GM12878 (cell line): ENCODE measurements at regions not wholly inside any gene's neighbourhood (a gene's known extent, or its start where the extent isn't known, plus 50 kb on each side); places are given as distances from the start of the nearest gene placed in this dataset.

Experiments
- ATAC-seq: fragments of 200-7000 bp; cut with Tn5 transposase; 3 replicates; pipeline ENCODE4 v1.9.1; 2020; ENCODE audit warnings: mild to moderate bottlenecking, moderate library complexity
- BruUV-seq: library from RNA; stranded (reverse); fragments of 400-500 nt; replicated peaks from 2 replicates; lab custom pipeline; 2021; lab: Mats Ljungman, UMichigan
- CTCF ChIA-PET: fragments of 300-600 bp; sonication (Branson Sonifier 250); formaldehyde crosslinking; extraction: SDS; loops from one replicate; lab custom pipeline; 2021; ENCODE audit warnings: inconsistent platforms; lab: Yijun Ruan, JAX
- POLR2A ChIA-PET: fragments of 350-600 bp; formaldehyde crosslinking; extraction: SDS; loops from one replicate; lab custom pipeline; 2021; ENCODE audit warnings: inconsistent platforms; lab: Charles Lee
- RAD21 ChIA-PET: fragments of 300-600 bp; sonication (Branson Sonifier 250); formaldehyde crosslinking; loops from one replicate; lab custom pipeline; 2023; ENCODE audit warnings: antibody characterized with exemption; ENCODE audit not compliant: unreplicated experiment; lab: Charles Lee
- SMC1A ChIA-PET: fragments of 300-600 bp; sonication (Branson Sonifier 250); formaldehyde crosslinking; loops from one replicate; lab custom pipeline; 2023; ENCODE audit not compliant: unreplicated experiment, uncharacterized antibody; lab: Charles Lee
- DNase-seq: peaks from one replicate; pipeline ENCODE4 v3.0.0-alpha.2; 2011; ENCODE audit warnings: low read depth, low spot score
- FAIRE-seq: peaks from 3 replicates; lab custom pipeline; 2011; peaks lifted over from hg19 to GRCh38; lab: Jason Lieb, UNC
- H2AFZ ChIP-seq: 2 replicates; pipeline ENCODE4 v1.6.0; 2011; ENCODE audit warnings: low read depth, low read length, control low read depth; ENCODE audit not compliant: control insufficient read depth
- H3K27ac ChIP-seq: 2 replicates; pipeline ENCODE4 v1.5.1; 2011; ENCODE audit warnings: control low read depth; ENCODE audit not compliant: control insufficient read depth, insufficient read depth
- H3K27me3 ChIP-seq, 2 experiments: replicated peaks in 1 of 2; 2 replicates each; pipeline versions ENCODE4 v1.6.0 to v1.6.1; 2011; ENCODE audit warnings: low read length in 1 of 2; ENCODE audit not compliant: control insufficient read depth in 2 of 2, insufficient read depth in 2 of 2
- H3K36me3 ChIP-seq, 2 experiments: 2 replicates each; pipeline ENCODE4 v1.5.1; 2011; ENCODE audit warnings: low read length in 1 of 2; ENCODE audit not compliant: control insufficient read depth in 2 of 2, insufficient read depth in 2 of 2
- H3K4me1 ChIP-seq: 2 replicates; pipeline ENCODE4 v1.6.1; 2011; ENCODE audit warnings: mild to moderate bottlenecking, low read length, moderate library complexity, mixed read lengths; ENCODE audit not compliant: control insufficient read depth, insufficient read depth
- H3K4me2 ChIP-seq: 2 replicates; pipeline ENCODE4 v1.6.0; 2011; ENCODE audit warnings: control low read depth; ENCODE audit not compliant: control insufficient read depth, insufficient read depth
- H3K4me3 ChIP-seq: fragments of 200-600 bp; sonication (generic); 2 replicates; pipeline ENCODE4 v1.5.1; 2016
- H3K79me2 ChIP-seq: 2 replicates; pipeline ENCODE4 v1.6.0; 2011; ENCODE audit warnings: low read length; ENCODE audit not compliant: control insufficient read depth, insufficient read depth
- H3K9ac ChIP-seq: 2 replicates; pipeline ENCODE4 v1.8.0; 2011; ENCODE audit warnings: low read length, control low read depth, mixed read lengths; ENCODE audit not compliant: control insufficient read depth, insufficient read depth
- H3K9me3 ChIP-seq: replicated peaks from 3 replicates; pipeline ENCODE4 v1.5.1; 2011; ENCODE audit warnings: mild to moderate bottlenecking, low read length; ENCODE audit not compliant: control insufficient read depth, insufficient read depth
- H4K20me1 ChIP-seq: 2 replicates; pipeline ENCODE4 v1.6.0; 2011; ENCODE audit not compliant: control insufficient read depth, insufficient read depth
- CBX3 ChIP-seq: fragments of 200-600 bp; sonication (generic); IDR thresholded peaks from 2 replicates; pipeline ENCODE4 v1.6.1; 2016; ENCODE audit warnings: low read depth, borderline replicate concordance
- CBX5 ChIP-seq: sonication (generic); IDR thresholded peaks from 2 replicates; pipeline ENCODE4 v1.6.1; 2016; ENCODE audit warnings: low read depth, moderate library complexity, mild to moderate bottlenecking, inconsistent platforms
- CTCF ChIP-seq, 3 experiments: IDR thresholded peaks in 2 of 3; conservative IDR thresholded peaks in 1 of 3; 2 replicates each; pipeline ENCODE4 v1.5.1; 2011; ENCODE audit warnings: low read depth in 3 of 3, low read length in 3 of 3, mild to moderate bottlenecking in 3 of 3, control low read depth in 2 of 3, moderate library complexity in 2 of 3, inconsistent platforms in 1 of 3, mixed read lengths in 1 of 3; ENCODE audit not compliant: control insufficient read depth in 2 of 3, insufficient read depth in 1 of 3; ENCODE audit errors: extremely low read depth in 1 of 3
- GABPA ChIP-seq: IDR thresholded peaks from 2 replicates; pipeline ENCODE4 v1.6.1; 2014; ENCODE audit warnings: antibody characterized with exemption, low read depth, mild to moderate bottlenecking, inconsistent platforms
- NBN ChIP-seq: fragments of 450-650 bp; IDR thresholded peaks from 2 replicates; pipeline ENCODE4 v1.6.1; 2016
- RAD21 ChIP-seq: IDR thresholded peaks from 2 replicates; pipeline ENCODE4 v1.6.1; 2011; ENCODE audit warnings: mild to moderate bottlenecking, low read depth, low read length, moderate library complexity; ENCODE audit not compliant: insufficient read depth
- RBBP5 ChIP-seq: fragments of 200-600 bp; sonication (generic); conservative IDR thresholded peaks from 2 replicates; pipeline ENCODE4 v1.6.1; 2016
- SIN3A ChIP-seq: IDR thresholded peaks from 2 replicates; pipeline ENCODE4 v1.6.1; 2012; ENCODE audit warnings: low read depth, low read length, improper control_type of control experiment
- SMC3 ChIP-seq: IDR thresholded peaks from 2 replicates; pipeline ENCODE4 v1.6.1; 2011; ENCODE audit warnings: low read length, improper control_type of control experiment, borderline replicate concordance
- SUPT20H ChIP-seq: IDR thresholded peaks from 2 replicates; pipeline ENCODE4 v1.6.1; 2011; ENCODE audit warnings: low read depth, mild to moderate bottlenecking, low read length, moderate library complexity, borderline replicate concordance; ENCODE audit not compliant: control insufficient read depth
- WGBS: methylation state at CpG from one replicate; pipeline ENCODE4 v1.1.6; 2016; ENCODE audit warnings: low lambda C conversion rate; ENCODE audit not compliant: insufficient replicate concordance, insufficient coverage; ENCODE audit errors: missing lambda C conversion rate; 5-methylcytosine and 5-hydroxymethylcytosine counted together
- in situ Hi-C: fragments of 300-500 bp; cut with MboI; formaldehyde crosslinking; loops from 9 replicates; pipeline ENCODE4 v1.14.3; 2018; ENCODE audit warnings: mixed read lengths
- intact Hi-C: fragments of 100-400 bp; cut with micrococcal nuclease; formaldehyde crosslinking; loops from one replicate; pipeline ENCODE4 v1.14.2; 2022; ENCODE audit not compliant: unreplicated experiment

GRCh38 chr3:177379045-177379444 is 181.8 kb upstream of the TBL1XR1 start:
- no peak for DNase-seq
- Histone ChIP-seq H4K20me1 (no peaks in the 10 kb centered on the region), H3K4me2 (peak overlapping the region; percentile 63), H3K4me1 (peaks cover 18% of the 10 kb centered on the region), H3K4me3 (no peak overlapping the region), H3K27ac (0 out of 2 replicates have a peak overlapping the region, but pooled peaks have one; percentile 74), H3K79me2 (no peaks in the 10 kb centered on the region), H2AFZ (no peak overlapping the region; the same call in 1 of the 2 replicates), H3K9me3 (peaks cover 5% of the 10 kb centered on the region; the same call in 2 of the 3 replicates), H3K27me3 (no peaks in the 10 kb centered on the region), H3K36me3 (no peaks in the 10 kb centered on the region), H3K9ac (no peak overlapping the region)
- in situ Hi-C loops (no loop called here), intact Hi-C loops (loop anchor here (2.0 to 5.0 kb wide), 2 partner anchors 18 to 68 kb away; no protein-coding TSS in a partner anchor)
- POLR2A ChIA-PET = no interaction called here
- no TSS peak for BruUV-seq
- no peak for TF ChIP-seq CBX3
- TF ChIP-seq NBN = no peak
- TF ChIP-seq GABPA = no peak
- TF ChIP-seq CTCF (IDR thresholded peaks at IDR 0.05 in 2 of 3, conservative IDR thresholded peaks at IDR 0.05 in 1 of 3; ENCODE audit: control insufficient read depth in 2 of 3, extremely low read depth in 1 of 3, insufficient read depth in 1 of 3, low read depth in 3 of 3, low read length in 3 of 3) = peak; percentile 7 to 27 (median 27); a peak in 4 of 6 replicates
- TF ChIP-seq SUPT20H = no peak
- TF ChIP-seq RBBP5 = no peak
- TF ChIP-seq SIN3A = no peak
- TF ChIP-seq CBX5 = no peak
- TF ChIP-seq SMC3 = peak; percentile 15; the same call in 1 of the 2 replicates
- TF ChIP-seq RAD21 = peak; percentile 50
- peak; percentile 44 for ATAC-seq
- no peak for FAIRE-seq
- RAD21 ChIA-PET = interaction anchor here (1.3 to 1.4 kb wide), 2 partner anchors 19 to 327 kb away, joined by 3 to 5 read pairs; no protein-coding TSS in a partner anchor
- SMC1A ChIA-PET = interaction anchor here (1.1 kb wide), 1 partner anchor 183 kb away, joined by 3 read pairs; no protein-coding TSS in a partner anchor
- CTCF ChIA-PET = interaction anchor here (0.9 to 1.0 kb wide), 2 partner anchors 9 to 327 kb away, joined by 3 read pairs; no protein-coding TSS in a partner anchor
- WGBS = 64% methylated on average over 3 of the region's 3 CpGs
